ENCODE measurements at regions not wholly inside any gene's neighbourhood (a gene's known extent, or its start where the extent isn't known, plus 50 kb on each side); places are given as distances from the start of the nearest gene placed in this dataset.

GRCh38 chr10:44755481-44755880 lies 155.7 kb upstream of the TMEM72 start:
- Histone ChIP-seq H3K4me3 (ENCODE audit: insufficient read depth in 1 of 2, low read depth in 1 of 2, low read length in 2 of 2) (no peak overlapping the region), H3K4ac (ENCODE audit: low read depth in 1 of 2, low read length in 2 of 2) (no peak overlapping the region)
- WGBS = 96% methylated on average over 4 of the region's 4 CpGs

GRCh38 chr10:44756216-44756615 lies 154.9 kb upstream of the TMEM72 start:
- H3K9me3 ChIP-seq (ENCODE audit: control insufficient read depth, low read length) = no peaks in the 10 kb centered on the region
- WGBS = 77% methylated on average over 3 of the region's 6 CpGs
- peak overlapping the region; percentile 27 for H3K4me2 ChIP-seq (ENCODE audit: low read length, poor library complexity, severe bottlenecking)
- no peak overlapping the region for H3K4me3 ChIP-seq (ENCODE audit: insufficient read depth in 1 of 2, low read depth in 1 of 2, low read length in 2 of 2)
- no peak overlapping the region for H2AFZ ChIP-seq (ENCODE audit: low read depth, low read length)
- no peak overlapping the region for H2BK5ac ChIP-seq (ENCODE audit: low read depth, low read length, poor library complexity, severe bottlenecking)
- no peak overlapping the region for H3K14ac ChIP-seq (ENCODE audit: low read length in 2 of 2)
- H2BK15ac ChIP-seq (ENCODE audit: low read depth, poor library complexity, severe bottlenecking) = no peak overlapping the region
- DNase-seq = peak; percentile 4
- peaks cover 11% of the 10 kb centered on the region for H3K4me1 ChIP-seq (ENCODE audit: control insufficient read depth, insufficient read depth, low read depth, low read length)
- no peak overlapping the region for H3K4ac ChIP-seq (ENCODE audit: low read depth in 1 of 2, low read length in 2 of 2)
- no peak overlapping the region for H3K27ac ChIP-seq (ENCODE audit: low read length, poor library complexity, severe bottlenecking)
- no peak overlapping the region for H3K18ac ChIP-seq (ENCODE audit: low read depth in 1 of 2, low read length in 2 of 2)
- no peak overlapping the region for H2BK120ac ChIP-seq (ENCODE audit: low read depth, low read length)
- no peaks in the 10 kb centered on the region for H3K36me3 ChIP-seq (ENCODE audit: control insufficient read depth in 1 of 2, insufficient read depth in 2 of 2, low read depth in 1 of 2, low read length in 2 of 2)
- H2AK5ac ChIP-seq (ENCODE audit: low read length, severe bottlenecking) = no peak overlapping the region
- H4K91ac ChIP-seq (ENCODE audit: low read length) = no peak overlapping the region
- no peak overlapping the region for H2BK12ac ChIP-seq (ENCODE audit: low read length in 2 of 2)
- no peak overlapping the region for H3K9ac ChIP-seq (ENCODE audit: low read length)
- H4K8ac ChIP-seq (ENCODE audit: low read length) = no peak overlapping the region
- no peaks in the 10 kb centered on the region for H3K79me1 ChIP-seq (replicated peaks; ENCODE audit: low read length, poor library complexity, severe bottlenecking)
- no peaks in the 10 kb centered on the region for H3K27me3 ChIP-seq (ENCODE audit: control insufficient read depth in 1 of 2, insufficient read depth in 1 of 2, low read length in 2 of 2)
- H3K23ac ChIP-seq (ENCODE audit: low read length in 2 of 2) = no peak overlapping the region

More at GRCh38 chr10:44755481-44755880, 155.7 kb upstream of the TMEM72 start:
- Histone ChIP-seq H2BK15ac (ENCODE audit: low read depth, poor library complexity, severe bottlenecking) (no peak overlapping the region), H3K9ac (ENCODE audit: low read length) (no peak overlapping the region), H4K91ac (ENCODE audit: low read length) (no peak overlapping the region), H3K4me1 (ENCODE audit: control insufficient read depth, insufficient read depth, low read depth, low read length) (peaks cover 11% of the 10 kb centered on the region), H3K18ac (ENCODE audit: low read depth in 1 of 2, low read length in 2 of 2) (no peak overlapping the region), H3K27ac (ENCODE audit: low read length, poor library complexity, severe bottlenecking) (no peak overlapping the region), H3K36me3 (ENCODE audit: control insufficient read depth in 1 of 2, insufficient read depth in 2 of 2, low read depth in 1 of 2, low read length in 2 of 2) (no peaks in the 10 kb centered on the region), H2BK120ac (ENCODE audit: low read depth, low read length) (no peak overlapping the region), H3K27me3 (ENCODE audit: control insufficient read depth in 1 of 2, insufficient read depth in 1 of 2, low read length in 2 of 2) (no peaks in the 10 kb centered on the region), H2BK5ac (ENCODE audit: low read depth, low read length, poor library complexity, severe bottlenecking) (no peak overlapping the region), H3K14ac (ENCODE audit: low read length in 2 of 2) (no peak overlapping the region), H2AFZ (ENCODE audit: low read depth, low read length) (no peak overlapping the region), H2AK5ac (ENCODE audit: low read length, severe bottlenecking) (no peak overlapping the region), H3K9me3 (ENCODE audit: control insufficient read depth, low read length) (no peaks in the 10 kb centered on the region), H3K79me1 (replicated peaks; ENCODE audit: low read length, poor library complexity, severe bottlenecking) (no peaks in the 10 kb centered on the region), H3K4me2 (ENCODE audit: low read length, poor library complexity, severe bottlenecking) (no peak overlapping the region), H3K23ac (ENCODE audit: low read length in 2 of 2) (no peak overlapping the region), H4K8ac (ENCODE audit: low read length) (no peak overlapping the region), H2BK12ac (ENCODE audit: low read length in 2 of 2) (no peak overlapping the region)
- DNase-seq = no peak

- Histone ChIP-seq H3K27ac (ENCODE audit: low read length, poor library complexity, severe bottlenecking) (no peak overlapping the region), H3K4me2 (ENCODE audit: low read length, poor library complexity, severe bottlenecking) (no peak overlapping the region), H2BK15ac (ENCODE audit: low read depth, poor library complexity, severe bottlenecking) (no peak overlapping the region), H3K18ac (ENCODE audit: low read depth in 1 of 2, low read length in 2 of 2) (no peak overlapping the region), H2BK12ac (ENCODE audit: low read length in 2 of 2) (no peak overlapping the region), H3K4ac (ENCODE audit: low read depth in 1 of 2, low read length in 2 of 2) (no peak overlapping the region), H3K27me3 (ENCODE audit: control insufficient read depth in 1 of 2, insufficient read depth in 1 of 2, low read length in 2 of 2) (no peaks in the 10 kb centered on the region), H4K8ac (ENCODE audit: low read length) (no peak overlapping the region), H3K9me3 (ENCODE audit: control insufficient read depth, low read length) (no peaks in the 10 kb centered on the region), H2AK5ac (ENCODE audit: low read length, severe bottlenecking) (peak overlapping the region; percentile 40), H3K4me1 (ENCODE audit: control insufficient read depth, insufficient read depth, low read depth, low read length) (peaks cover 7% of the 10 kb centered on the region), H2AFZ (ENCODE audit: low read depth, low read length) (no peak overlapping the region), H2BK5ac (ENCODE audit: low read depth, low read length, poor library complexity, severe bottlenecking) (no peak overlapping the region), H3K36me3 (ENCODE audit: control insufficient read depth in 1 of 2, insufficient read depth in 2 of 2, low read depth in 1 of 2, low read length in 2 of 2) (no peaks in the 10 kb centered on the region), H4K91ac (ENCODE audit: low read length) (no peak overlapping the region), H3K79me1 (replicated peaks; ENCODE audit: low read length, poor library complexity, severe bottlenecking) (no peaks in the 10 kb centered on the region), H3K9ac (ENCODE audit: low read length) (no peak overlapping the region), H3K4me3 (ENCODE audit: insufficient read depth in 1 of 2, low read depth in 1 of 2, low read length in 2 of 2) (no peak overlapping the region), H3K14ac (ENCODE audit: low read length in 2 of 2) (no peak overlapping the region), H2BK120ac (ENCODE audit: low read depth, low read length) (no peak overlapping the region), H3K23ac (ENCODE audit: low read length in 2 of 2) (no peak overlapping the region)
- WGBS = 85% methylated on average over 4 of the region's 5 CpGs
- no peak for DNase-seq
Observed at GRCh38 chr10:44757551-44758205, 153.5 kb upstream of the TMEM72 start.

GRCh38 chr10:44759122-44759521 lies 152.0 kb upstream of the TMEM72 start:
- WGBS = 61% methylated on average over 5 of the region's 5 CpGs
- Histone ChIP-seq H3K4me3 (ENCODE audit: insufficient read depth in 1 of 2, low read depth in 1 of 2, low read length in 2 of 2) (no peak overlapping the region), H3K4me1 (ENCODE audit: control insufficient read depth, insufficient read depth, low read depth, low read length) (peaks cover 5% of the 10 kb centered on the region), H3K9ac (ENCODE audit: low read length) (no peak overlapping the region), H2AK5ac (ENCODE audit: low read length, severe bottlenecking) (no peak overlapping the region), H3K18ac (ENCODE audit: low read depth in 1 of 2, low read length in 2 of 2) (no peak overlapping the region), H4K91ac (ENCODE audit: low read length) (no peak overlapping the region), H3K9me3 (ENCODE audit: control insufficient read depth, low read length) (no peaks in the 10 kb centered on the region), H2BK12ac (ENCODE audit: low read length in 2 of 2) (no peak overlapping the region), H2BK120ac (ENCODE audit: low read depth, low read length) (no peak overlapping the region), H2BK5ac (ENCODE audit: low read depth, low read length, poor library complexity, severe bottlenecking) (no peak overlapping the region), H3K23ac (ENCODE audit: low read length in 2 of 2) (no peak overlapping the region), H3K27me3 (ENCODE audit: control insufficient read depth in 1 of 2, insufficient read depth in 1 of 2, low read length in 2 of 2) (no peaks in the 10 kb centered on the region), H2AFZ (ENCODE audit: low read depth, low read length) (no peak overlapping the region), H3K4me2 (ENCODE audit: low read length, poor library complexity, severe bottlenecking) (no peak overlapping the region), H3K79me1 (replicated peaks; ENCODE audit: low read length, poor library complexity, severe bottlenecking) (no peaks in the 10 kb centered on the region), H3K27ac (ENCODE audit: low read length, poor library complexity, severe bottlenecking) (no peak overlapping the region), H4K8ac (ENCODE audit: low read length) (no peak overlapping the region), H3K4ac (ENCODE audit: low read depth in 1 of 2, low read length in 2 of 2) (no peak overlapping the region), H2BK15ac (ENCODE audit: low read depth, poor library complexity, severe bottlenecking) (no peak overlapping the region), H3K14ac (ENCODE audit: low read length in 2 of 2) (no peak overlapping the region), H3K36me3 (ENCODE audit: control insufficient read depth in 1 of 2, insufficient read depth in 2 of 2, low read depth in 1 of 2, low read length in 2 of 2) (no peaks in the 10 kb centered on the region)
- DNase-seq = no peak

All from mesenchymal stem cell (in vitro differentiated cells and primary cell).